ENCODE measurements at regions not wholly inside any gene's neighbourhood (a gene's known extent, or its start where the extent isn't known, plus 50 kb on each side); places are given as distances from the start of the nearest gene placed in this dataset.
"Not testable (repeated sequence)": the region's sequence is repeated elsewhere in the genome, so short reads cannot be mapped to it uniquely, and the experiment has no call there.

DNA sequence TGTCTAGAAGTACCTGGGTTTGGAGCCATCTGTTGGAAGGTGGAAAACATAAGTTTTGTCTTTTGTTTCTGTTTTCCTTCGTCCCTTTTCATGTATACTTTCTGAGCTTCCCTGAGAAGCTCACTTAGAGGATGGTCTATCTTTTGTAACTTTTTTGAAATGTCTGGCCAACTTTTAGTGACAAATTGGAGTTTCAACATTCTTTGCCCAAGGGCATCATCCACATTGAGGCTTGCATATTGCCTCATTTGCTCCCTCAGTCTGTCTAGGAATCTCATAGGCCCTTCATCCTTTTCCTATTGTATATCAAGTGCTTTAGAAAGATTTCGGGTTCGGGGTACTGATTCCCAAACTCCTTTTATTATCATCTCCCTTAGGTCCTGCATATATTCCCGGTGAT lies 152.7 kb upstream of the GALNT15 start:
- peaks cover 3 to 17% (median 11%) of the 10 kb centered on the region in 5 donors for H3K27me3 Mint-ChIP-seq
- H3K36me3 ChIP-seq (ENCODE audit: control insufficient read depth in 2 of 3, insufficient read depth in 3 of 3, low read length in 3 of 3); H3K4me1 Mint-ChIP-seq; H3K9me3 Mint-ChIP-seq; POLR2A ChIA-PET; H3K27ac ChIP-seq (ENCODE audit: low read depth, low read length); H3K27me3 ChIP-seq (ENCODE audit: control insufficient read depth in 2 of 2, insufficient read depth in 2 of 2, low read length in 2 of 2); H3K27ac Mint-ChIP-seq; H3K9me3 ChIP-seq (ENCODE audit: control insufficient read depth in 2 of 3, low read length in 3 of 3); H3K36me3 Mint-ChIP-seq; ATAC-seq; DNase-seq; H3K4me1 ChIP-seq (ENCODE audit: control insufficient read depth in 2 of 2, insufficient read depth in 2 of 2, low read length in 2 of 2); H3K4me3 ChIP-seq (ENCODE audit: low read length); CTCF ChIA-PET; H3K4me3 Mint-ChIP-seq; intact Hi-C loops (cut with micrococcal nuclease): not testable (repeated sequence)

DNA sequence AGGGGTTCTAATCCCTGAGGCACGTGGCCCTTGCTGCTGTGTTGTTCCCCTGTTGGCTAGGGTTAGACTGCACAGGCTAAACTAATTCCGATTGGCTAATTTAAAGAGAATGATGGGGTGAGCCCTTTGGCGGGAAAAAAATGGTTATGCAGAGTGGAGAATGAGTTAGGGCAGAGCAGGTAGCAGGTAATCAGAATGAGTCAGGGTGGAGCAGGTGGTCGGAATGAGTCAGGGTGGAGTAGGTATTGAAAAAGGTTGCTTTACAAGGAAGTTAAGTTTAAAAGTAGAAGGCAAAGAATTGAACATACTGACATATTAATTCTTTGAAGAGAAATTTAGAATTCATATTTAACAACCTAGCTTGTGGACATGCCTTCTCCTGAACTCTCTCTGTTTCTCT lies 150.6 kb upstream of the GALNT15 start:
- H3K27me3 ChIP-seq (ENCODE audit: control insufficient read depth in 2 of 2, insufficient read depth in 2 of 2, low read length in 2 of 2); intact Hi-C loops (cut with micrococcal nuclease); H3K4me3 Mint-ChIP-seq; ATAC-seq; H3K4me3 ChIP-seq (ENCODE audit: low read length); CTCF ChIA-PET; H3K27ac Mint-ChIP-seq; H3K4me1 ChIP-seq (ENCODE audit: control insufficient read depth in 2 of 2, insufficient read depth in 2 of 2, low read length in 2 of 2); H3K9me3 Mint-ChIP-seq; H3K27ac ChIP-seq (ENCODE audit: low read depth, low read length); H3K36me3 Mint-ChIP-seq; H3K4me1 Mint-ChIP-seq; DNase-seq; H3K9me3 ChIP-seq (ENCODE audit: control insufficient read depth in 2 of 3, low read length in 3 of 3); POLR2A ChIA-PET; H3K36me3 ChIP-seq (ENCODE audit: control insufficient read depth in 2 of 3, insufficient read depth in 3 of 3, low read length in 3 of 3): not testable (repeated sequence)
- peaks cover 0 to 22% (median 14%) of the 10 kb centered on the region in 5 donors for H3K27me3 Mint-ChIP-seq

DNA sequence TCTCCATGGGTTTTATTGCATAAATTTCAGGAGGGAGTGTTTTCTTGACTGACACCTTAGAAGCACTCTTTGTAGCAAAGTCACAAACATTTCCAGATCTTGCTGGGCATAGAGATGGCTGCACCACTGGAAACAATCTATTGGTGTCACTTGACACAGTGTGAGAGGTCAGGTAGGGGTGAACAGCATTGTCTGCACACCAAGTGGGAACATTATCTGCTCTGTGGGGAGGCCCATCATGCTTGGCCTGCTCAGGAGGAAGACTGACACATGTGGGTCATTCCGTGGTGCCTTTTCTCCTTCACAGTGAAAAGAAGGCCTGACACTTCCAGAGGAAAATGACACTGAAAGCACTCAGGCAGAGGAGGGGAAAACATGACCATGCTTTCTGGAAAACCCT lies 149.9 kb upstream of the GALNT15 start:
- Mint-ChIP-seq H3K4me3 (no peak overlapping the region), H3K4me1 (no peaks in the 10 kb centered on the region), H3K27me3 (peaks cover 1 to 22% (median 15%) of the 10 kb centered on the region in 5 donors), H3K36me3 (peaks cover 0 to 4% (median 0%) of the 10 kb centered on the region in 5 donors), H3K27ac (no peak overlapping the region), H3K9me3 (peaks cover 0 to 5% (median 0%) of the 10 kb centered on the region in 11 donors)
- ChIA-PET CTCF (interaction anchor here (0.9 kb wide), 1 partner anchor 25 kb away, joined by 3 read pairs; no protein-coding TSS in a partner anchor), POLR2A (no interaction called here)
- Histone ChIP-seq H3K36me3 (ENCODE audit: control insufficient read depth in 2 of 3, insufficient read depth in 3 of 3, low read length in 3 of 3) (no peaks in the 10 kb centered on the region), H3K27ac (ENCODE audit: low read depth, low read length) (no peak overlapping the region), H3K9me3 (ENCODE audit: control insufficient read depth in 2 of 3, low read length in 3 of 3) (no peaks in the 10 kb centered on the region), H3K4me3 (ENCODE audit: low read length) (no peak overlapping the region), H3K27me3 (ENCODE audit: control insufficient read depth in 2 of 2, insufficient read depth in 2 of 2, low read length in 2 of 2) (no peaks in the 10 kb centered on the region), H3K4me1 (ENCODE audit: control insufficient read depth in 2 of 2, insufficient read depth in 2 of 2, low read length in 2 of 2) (no peaks in the 10 kb centered on the region)
- intact Hi-C loops (cut with micrococcal nuclease), result no loop called here
- no peak for ATAC-seq
- no peak for DNase-seq

DNA sequence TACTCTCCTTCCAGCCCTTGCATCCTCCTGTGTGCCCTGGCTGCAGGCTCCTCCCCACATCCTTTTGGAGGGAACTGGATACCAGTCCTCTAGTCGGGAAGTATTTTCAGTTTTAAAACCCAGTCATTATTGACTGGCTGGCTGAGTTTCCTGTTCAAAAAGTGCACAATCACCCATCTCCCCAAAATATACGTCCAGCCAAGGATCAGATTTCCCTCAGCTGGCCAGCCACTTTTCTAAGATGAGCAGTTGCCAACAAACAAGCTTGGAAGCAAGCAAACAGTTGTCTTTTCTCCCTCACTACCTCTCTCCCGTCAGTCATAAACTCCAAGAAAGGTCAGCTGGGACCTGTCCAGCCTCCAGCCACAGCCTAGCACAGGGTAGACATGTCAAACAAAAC lies 147.7 kb upstream of the GALNT15 start:
- Histone ChIP-seq H3K9me3 (ENCODE audit: control insufficient read depth in 2 of 3, low read length in 3 of 3) (no peaks in the 10 kb centered on the region), H3K27me3 (ENCODE audit: control insufficient read depth in 2 of 2, insufficient read depth in 2 of 2, low read length in 2 of 2) (no peaks in the 10 kb centered on the region), H3K4me3 (ENCODE audit: low read length) (no peak overlapping the region), H3K36me3 (ENCODE audit: control insufficient read depth in 2 of 3, insufficient read depth in 3 of 3, low read length in 3 of 3) (no peaks in the 10 kb centered on the region), H3K4me1 (ENCODE audit: control insufficient read depth in 2 of 2, insufficient read depth in 2 of 2, low read length in 2 of 2) (no peaks in the 10 kb centered on the region), H3K27ac (ENCODE audit: low read depth, low read length) (no peak overlapping the region)
- intact Hi-C loops (cut with micrococcal nuclease), result no loop called here
- no peak for ATAC-seq
- no peak overlapping the region for H3K4me3 Mint-ChIP-seq
- peaks cover 0 to 4% (median 0%) of the 10 kb centered on the region in 5 donors for H3K36me3 Mint-ChIP-seq
- CTCF ChIA-PET, result no interaction called here
- DNase-seq, result no peak
- no peaks in the 10 kb centered on the region for H3K4me1 Mint-ChIP-seq
- peaks cover 0 to 5% (median 0%) of the 10 kb centered on the region in 11 donors for H3K9me3 Mint-ChIP-seq
- no peak overlapping the region for H3K27ac Mint-ChIP-seq
- H3K27me3 Mint-ChIP-seq, result peaks cover 10 to 21% (median 18%) of the 10 kb centered on the region in 5 donors
- POLR2A ChIA-PET, result no interaction called here

DNA sequence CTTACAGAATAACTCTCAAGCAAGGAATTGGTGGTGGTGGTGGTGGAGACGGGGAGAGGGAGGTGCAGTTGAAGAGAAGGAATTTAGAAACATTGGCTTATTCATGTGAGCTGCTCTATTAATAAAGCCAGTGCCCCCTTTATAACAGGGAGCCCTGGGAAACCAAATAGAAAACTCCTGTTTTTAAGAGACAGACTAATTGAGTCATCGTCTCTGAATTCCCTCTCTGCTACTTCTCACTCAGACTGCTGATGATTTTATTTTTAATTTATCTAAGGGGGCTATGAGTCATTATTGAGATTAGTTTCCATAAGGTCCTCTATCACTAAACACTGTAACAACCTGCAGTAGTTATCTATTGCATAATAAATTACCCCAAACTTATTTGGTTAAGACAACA lies 145.9 kb upstream of the GALNT15 start:
- no peak for ATAC-seq
- H3K9me3 Mint-ChIP-seq, result peaks cover 0 to 5% (median 0%) of the 10 kb centered on the region in 11 donors
- no peaks in the 10 kb centered on the region for H3K4me1 ChIP-seq (ENCODE audit: control insufficient read depth in 2 of 2, insufficient read depth in 2 of 2, low read length in 2 of 2)

DNA sequence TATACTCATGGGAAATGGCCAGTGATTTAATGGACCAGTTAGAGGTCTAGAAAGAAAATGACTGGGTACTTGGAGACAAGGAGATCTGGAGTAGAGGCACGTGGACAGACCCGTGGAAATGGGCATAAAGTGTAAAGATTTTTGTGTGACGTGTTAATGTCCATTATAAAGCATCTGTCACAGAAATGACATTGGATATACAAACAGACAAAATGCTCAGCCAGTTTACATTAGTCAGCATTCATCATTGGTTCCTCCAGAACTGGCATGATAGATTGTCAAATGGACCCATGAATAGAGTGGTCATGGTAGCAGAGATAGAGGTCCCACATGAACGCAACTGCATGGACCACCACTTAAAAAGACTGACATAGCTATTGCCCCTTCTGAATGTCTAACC lies 144.1 kb upstream of the GALNT15 start:
- Mint-ChIP-seq H3K27ac (peak overlapping the region in 1 of 9 donors; percentile 29), H3K27me3 (peaks cover 8 to 24% (median 14%) of the 10 kb centered on the region in 5 donors), H3K36me3 (no peaks in the 10 kb centered on the region), H3K9me3 (peaks cover 0 to 3% (median 0%) of the 10 kb centered on the region in 11 donors), H3K4me3 (no peak overlapping the region), H3K4me1 (no peaks in the 10 kb centered on the region)
- Histone ChIP-seq H3K4me3 (ENCODE audit: low read length) (no peak overlapping the region), H3K36me3 (ENCODE audit: control insufficient read depth in 2 of 3, insufficient read depth in 3 of 3, low read length in 3 of 3) (no peaks in the 10 kb centered on the region), H3K9me3 (ENCODE audit: control insufficient read depth in 2 of 3, low read length in 3 of 3) (no peaks in the 10 kb centered on the region), H3K27me3 (ENCODE audit: control insufficient read depth in 2 of 2, insufficient read depth in 2 of 2, low read length in 2 of 2) (no peaks in the 10 kb centered on the region), H3K27ac (ENCODE audit: low read depth, low read length) (no peak overlapping the region), H3K4me1 (ENCODE audit: control insufficient read depth in 2 of 2, insufficient read depth in 2 of 2, low read length in 2 of 2) (no peaks in the 10 kb centered on the region)
- no peak for DNase-seq
- no peak for ATAC-seq
- ChIA-PET POLR2A (interaction anchor here (1.0 kb wide), 1 partner anchor 46 kb away, joined by 3 read pairs; no protein-coding TSS in a partner anchor), CTCF (no interaction called here)
- intact Hi-C loops (cut with micrococcal nuclease), result no loop called here

More for the DNA sequence above, 145.9 kb upstream of the GALNT15 start:
- H3K4me3 Mint-ChIP-seq, result no peak overlapping the region
- intact Hi-C loops (cut with micrococcal nuclease), result no loop called here
- no peak overlapping the region for H3K27ac Mint-ChIP-seq
- no peaks in the 10 kb centered on the region for H3K4me1 Mint-ChIP-seq
- H3K36me3 ChIP-seq (ENCODE audit: control insufficient read depth in 2 of 3, insufficient read depth in 3 of 3, low read length in 3 of 3), result no peaks in the 10 kb centered on the region
- no peaks in the 10 kb centered on the region for H3K27me3 ChIP-seq (ENCODE audit: control insufficient read depth in 2 of 2, insufficient read depth in 2 of 2, low read length in 2 of 2)
- CTCF ChIA-PET, result interaction anchor here (0.9 kb wide), 1 partner anchor 17 kb away, joined by 3 read pairs; no protein-coding TSS in a partner anchor
- H3K27ac ChIP-seq (ENCODE audit: low read depth, low read length), result no peak overlapping the region
- peaks cover 10 to 20% (median 16%) of the 10 kb centered on the region in 5 donors for H3K27me3 Mint-ChIP-seq
- H3K4me3 ChIP-seq (ENCODE audit: low read length), result no peak overlapping the region
- peaks cover 0 to 4% (median 0%) of the 10 kb centered on the region in 5 donors for H3K36me3 Mint-ChIP-seq
- POLR2A ChIA-PET, result no interaction called here
- no peaks in the 10 kb centered on the region for H3K9me3 ChIP-seq (ENCODE audit: control insufficient read depth in 2 of 3, low read length in 3 of 3)
- no peak for DNase-seq

DNA sequence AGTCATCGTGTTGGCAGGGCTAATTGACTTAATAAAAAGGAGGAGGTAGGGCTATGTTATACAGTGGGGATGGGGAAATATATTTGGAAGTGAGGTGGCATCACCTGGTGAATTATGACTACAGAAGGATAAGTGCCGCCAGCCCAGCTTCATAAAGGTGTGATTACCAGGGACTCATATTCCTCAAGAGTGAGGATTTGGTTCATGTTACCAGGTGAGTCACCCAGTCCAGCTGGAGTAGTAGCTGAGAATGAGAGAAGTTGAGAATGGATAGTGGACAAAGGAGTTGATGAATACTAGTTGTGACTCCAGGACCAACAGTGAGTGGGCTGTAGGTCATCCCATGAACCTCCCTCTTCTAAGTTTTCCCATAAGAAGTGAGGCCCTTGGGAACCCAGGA lies 143.0 kb upstream of the GALNT15 start:
- intact Hi-C loops (cut with micrococcal nuclease), result no loop called here
- ChIA-PET POLR2A (no interaction called here), CTCF (interaction anchor here (0.7 kb wide), 1 partner anchor 27 kb away, joined by 3 read pairs; no protein-coding TSS in a partner anchor)
- DNase-seq (no peak), ATAC-seq (no peak)
- Mint-ChIP-seq H3K27me3 (peaks cover 8 to 27% (median 17%) of the 10 kb centered on the region in 5 donors), H3K36me3 (no peaks in the 10 kb centered on the region), H3K4me1 (no peaks in the 10 kb centered on the region), H3K9me3 (peaks cover 0 to 3% (median 0%) of the 10 kb centered on the region in 11 donors), H3K4me3 (no peak overlapping the region), H3K27ac (no peak overlapping the region)
- H3K4me1 ChIP-seq (ENCODE audit: control insufficient read depth in 2 of 2, insufficient read depth in 2 of 2, low read length in 2 of 2), result no peaks in the 10 kb centered on the region
- H3K9me3 ChIP-seq (ENCODE audit: control insufficient read depth in 2 of 3, low read length in 3 of 3), result no peaks in the 10 kb centered on the region
- no peaks in the 10 kb centered on the region for H3K27me3 ChIP-seq (ENCODE audit: control insufficient read depth in 2 of 2, insufficient read depth in 2 of 2, low read length in 2 of 2)
- no peak overlapping the region for H3K4me3 ChIP-seq (ENCODE audit: low read length)
- H3K27ac ChIP-seq (ENCODE audit: low read depth, low read length), result no peak overlapping the region
- no peaks in the 10 kb centered on the region for H3K36me3 ChIP-seq (ENCODE audit: control insufficient read depth in 2 of 3, insufficient read depth in 3 of 3, low read length in 3 of 3)

Data from naive thymus-derived CD4-positive, alpha-beta T cell (primary cell).